H1 (cell line): ENCODE measurements at regions not wholly inside any gene's neighbourhood (a gene's known extent, or its start where the extent isn't known, plus 50 kb on each side); places are given as distances from the start of the nearest gene placed in this dataset.

Experiments
- CTCF ChIA-PET: fragments of 300-600 bp; sonication (Branson Sonifier 250); formaldehyde crosslinking; loops from one replicate; lab custom pipeline; 2021; ENCODE audit not compliant: partially characterized antibody; lab: Charles Lee
- POLR2A ChIA-PET: fragments of 300-600 bp; sonication (Branson Sonifier 250); formaldehyde crosslinking; loops from one replicate; lab custom pipeline; 2021; ENCODE audit warnings: inconsistent platforms; ENCODE audit not compliant: partially characterized antibody; lab: Charles Lee
- DNase-seq, 2 experiments: peaks; one replicate each; pipeline versions ENCODE4 v3.0.0 to v3.0.0-alpha.2; 2010 to 2022; ENCODE audit warnings: low spot score in 2 of 2, low read depth in 1 of 2, mixed read lengths in 1 of 2
- FAIRE-seq: peaks from 2 replicates; lab custom pipeline; 2011; peaks lifted over from hg19 to GRCh38; lab: Jason Lieb, UNC
- H2AFZ ChIP-seq: 2 replicates; pipeline ENCODE4 v1.8.1; 2012; ENCODE audit warnings: low read length, inconsistent platforms
- H2AK5ac ChIP-seq: 2 replicates; pipeline ENCODE4 v1.6.1; 2013; ENCODE audit warnings: low read depth, low read length
- H2BK120ac ChIP-seq: replicated peaks from 2 replicates; pipeline ENCODE3; 2013; ENCODE audit warnings: low read depth, low read length, inconsistent platforms
- H2BK12ac ChIP-seq: 2 replicates; pipeline ENCODE4 v1.6.1; 2013; ENCODE audit warnings: low read depth, low read length
- H2BK15ac ChIP-seq: 2 replicates; pipeline ENCODE4 v1.6.1; 2013; ENCODE audit warnings: low read length
- H2BK20ac ChIP-seq: 2 replicates; pipeline ENCODE4 v1.6.1; 2013; ENCODE audit warnings: low read length
- H2BK5ac ChIP-seq: 2 replicates; pipeline ENCODE4 v1.6.1; 2013; ENCODE audit warnings: low read depth, low read length
- H3K14ac ChIP-seq: 2 replicates; pipeline ENCODE4 v1.6.1; 2013; ENCODE audit warnings: inconsistent platforms; ENCODE audit not compliant: insufficient read length
- H3K18ac ChIP-seq: 2 replicates; pipeline ENCODE4 v1.6.1; 2013; ENCODE audit warnings: low read length; ENCODE audit errors: extremely low read depth
- H3K23ac ChIP-seq: 2 replicates; pipeline ENCODE4 v1.6.1; 2013; ENCODE audit warnings: inconsistent platforms; ENCODE audit not compliant: insufficient read length
- H3K23me2 ChIP-seq: 2 replicates; pipeline ENCODE4 v1.6.1; 2013; ENCODE audit warnings: low read depth, low read length
- H3K27ac ChIP-seq: 2 replicates; pipeline ENCODE4 v1.6.1; 2011; ENCODE audit warnings: low read depth, low read length, inconsistent platforms
- H3K27me3 ChIP-seq, 4 experiments: replicated peaks in 1 of 4; 1 replicate in 1 of 4; 2 replicates in 3 of 4; pipeline versions ENCODE4 v1.6.1 to v1.8.1; 2011 to 2013; ENCODE audit warnings: low read length in 3 of 4, mild to moderate bottlenecking in 3 of 4, inconsistent platforms in 2 of 4, mixed read lengths in 2 of 4, moderate library complexity in 1 of 4; ENCODE audit not compliant: control insufficient read depth in 3 of 4, insufficient read depth in 3 of 4; ENCODE audit errors: extremely low read depth in 1 of 4
- H3K36me3 ChIP-seq, 4 experiments: 2 replicates each; pipeline versions ENCODE4 v1.6.1 to v1.8.1; 2011 to 2013; ENCODE audit warnings: mild to moderate bottlenecking in 4 of 4, low read length in 3 of 4, moderate library complexity in 2 of 4, control low read depth in 1 of 4, inconsistent platforms in 1 of 4; ENCODE audit not compliant: insufficient read depth in 4 of 4, control insufficient read depth in 2 of 4
- H3K4ac ChIP-seq: replicated peaks from 2 replicates; pipeline ENCODE3; 2013; ENCODE audit warnings: low read length, low read depth, mixed read lengths, inconsistent platforms; ENCODE audit not compliant: insufficient read length
- H3K4me1 ChIP-seq, 4 experiments: replicated peaks in 1 of 4; 1 replicate in 1 of 4; 2 replicates in 3 of 4; pipeline versions ENCODE4 v1.6.1 to v1.8.1; 2011 to 2013; ENCODE audit warnings: low read length in 3 of 4, inconsistent platforms in 2 of 4, mixed read lengths in 1 of 4; ENCODE audit not compliant: insufficient read depth in 4 of 4, control insufficient read depth in 3 of 4
- H3K4me2 ChIP-seq, 2 experiments: 2 replicates each; pipeline versions ENCODE4 v1.6.1 to v1.8.1; 2011 to 2013; ENCODE audit warnings: low read depth in 2 of 2, low read length in 2 of 2, control low read depth in 1 of 2, inconsistent platforms in 1 of 2, mild to moderate bottlenecking in 1 of 2; ENCODE audit not compliant: insufficient read depth in 1 of 2
- H3K4me3 ChIP-seq, 4 experiments: fragments of 200-600, 300-600 bp in 1 of 4; sonication (generic), shearing (Covaris generic), sonication (Bioruptor Twin) in 1 of 4; 2 replicates each; pipeline versions ENCODE4 v1.5.1 to v1.8.1; 2011 to 2016; ENCODE audit warnings: low read length in 4 of 4, low read depth in 3 of 4, control low read depth in 2 of 4, inconsistent platforms in 2 of 4, mild to moderate bottlenecking in 2 of 4, mixed read lengths in 1 of 4, moderate library complexity in 1 of 4; ENCODE audit not compliant: insufficient read depth in 2 of 4; ENCODE audit errors: extremely low read depth in 1 of 4
- H3K56ac ChIP-seq: replicated peaks from 2 replicates; pipeline ENCODE3; 2013; ENCODE audit warnings: low read depth, mild to moderate bottlenecking, mixed read lengths, low read length, inconsistent platforms; ENCODE audit not compliant: insufficient read length
- H3K79me1 ChIP-seq: 2 replicates; pipeline ENCODE4 v1.6.1; 2013; ENCODE audit warnings: low read depth, low read length, control low read depth
- H3K79me2 ChIP-seq, 2 experiments: 2 replicates each; pipeline versions ENCODE4 v1.6.1 to v1.8.1; 2012 to 2013; ENCODE audit warnings: low read length in 2 of 2, mild to moderate bottlenecking in 2 of 2, inconsistent platforms in 1 of 2; ENCODE audit not compliant: insufficient read depth in 2 of 2, control insufficient read depth in 1 of 2
- H3K9ac ChIP-seq, 4 experiments: replicated peaks in 1 of 4; 1 replicate in 1 of 4; 2 replicates in 3 of 4; pipeline versions ENCODE4 v1.6.1 to v1.8.1; 2011 to 2013; ENCODE audit warnings: low read depth in 3 of 4, low read length in 3 of 4, control low read depth in 2 of 4, mild to moderate bottlenecking in 2 of 4, moderate library complexity in 2 of 4, inconsistent platforms in 1 of 4; ENCODE audit errors: extremely low read depth in 1 of 4
- H3K9me3 ChIP-seq, 2 experiments: 2 replicates each; pipeline versions ENCODE4 v1.6.1 to v1.8.1; 2012 to 2013; ENCODE audit warnings: mild to moderate bottlenecking in 2 of 2, moderate library complexity in 2 of 2, control low read depth in 1 of 2, inconsistent platforms in 1 of 2, low read depth in 1 of 2, low read length in 1 of 2, mixed read lengths in 1 of 2; ENCODE audit not compliant: insufficient read depth in 2 of 2
- H4K20me1 ChIP-seq, 2 experiments: replicated peaks in 1 of 2; 2 replicates each; pipeline versions ENCODE3 to v1.8.1; 2011 to 2013; ENCODE audit warnings: inconsistent platforms in 2 of 2, low read length in 2 of 2, mild to moderate bottlenecking in 1 of 2; ENCODE audit not compliant: insufficient read depth in 2 of 2, control insufficient read depth in 1 of 2
- H4K5ac ChIP-seq: 2 replicates; pipeline ENCODE4 v1.6.1; 2013; ENCODE audit warnings: low read length, low read depth, mixed read lengths, inconsistent platforms; ENCODE audit not compliant: insufficient read length
- H4K8ac ChIP-seq: 2 replicates; pipeline ENCODE4 v1.8.0; 2013; ENCODE audit warnings: mild to moderate bottlenecking, moderate library complexity, low read length, inconsistent platforms; ENCODE audit not compliant: insufficient read depth; ENCODE audit errors: extremely low read depth
- H4K91ac ChIP-seq: replicated peaks from 2 replicates; pipeline ENCODE3; 2013; ENCODE audit warnings: low read length, mixed read lengths, inconsistent platforms; ENCODE audit not compliant: insufficient read length
- ASH2L ChIP-seq: fragments of 200-600, 300-600 bp; sonication (generic); IDR thresholded peaks from one replicate; pipeline ENCODE4 v1.7.1; 2017; ENCODE audit warnings: low read length
- CHD2 ChIP-seq: IDR thresholded peaks from 2 replicates; pipeline ENCODE4 v1.6.1; 2012; ENCODE audit warnings: low read length, improper control_type of control experiment
- EZH2 ChIP-seq: fragments of 200-600 bp; sonication (generic); IDR thresholded peaks from 2 replicates; pipeline ENCODE4 v1.7.1; 2012; ENCODE audit warnings: low read depth, mild to moderate bottlenecking, moderate library complexity, low read length, inconsistent platforms; ENCODE audit not compliant: severe bottlenecking
- JUND ChIP-seq: IDR thresholded peaks from 2 replicates; pipeline ENCODE4 v1.6.1; 2011; ENCODE audit warnings: mild to moderate bottlenecking, improper control_type of control experiment, low read length
- RAD21 ChIP-seq, 2 experiments: IDR thresholded peaks in 1 of 2; conservative IDR thresholded peaks in 1 of 2; 2 replicates each; pipeline ENCODE4 v1.6.1; 2011; ENCODE audit warnings: low read depth in 2 of 2, low read length in 2 of 2, improper control_type of control experiment in 1 of 2, inconsistent platforms in 1 of 2, mild to moderate bottlenecking in 1 of 2, moderate library complexity in 1 of 2
- RNF2 ChIP-seq: fragments of 200-900, 300-1000 bp; sonication (generic); IDR thresholded peaks from 2 replicates; pipeline ENCODE4 v1.7.1; 2016; ENCODE audit warnings: borderline replicate concordance, low read depth, mild to moderate bottlenecking, antibody characterized with exemption, low read length; ENCODE audit not compliant: poor library complexity, severe bottlenecking; ENCODE audit errors: missing control alignments
- SUZ12 ChIP-seq: fragments of 200-600 bp; sonication (generic); IDR thresholded peaks from 2 replicates; pipeline ENCODE4 v1.6.1; 2012; ENCODE audit warnings: mild to moderate bottlenecking, inconsistent platforms, low read length, moderate library complexity, mixed read lengths
- USF2 ChIP-seq: IDR thresholded peaks from 2 replicates; pipeline ENCODE4 v1.6.1; 2011; ENCODE audit warnings: low read length, improper control_type of control experiment
- ZNF274 ChIP-seq: IDR thresholded peaks from 2 replicates; pipeline ENCODE4 v1.7.0; 2012; ENCODE audit warnings: low read length, borderline replicate concordance; ENCODE audit errors: extremely low read depth
- WGBS, 2 experiments: shearing (Covaris generic) in 1 of 2; methylation state at CpG; one replicate each; pipeline versions ENCODE4 v1.1.6 to v1.1.7; 2013 to 2015; ENCODE audit warnings: low lambda C conversion rate in 2 of 2, mixed read lengths in 2 of 2, inconsistent platforms in 1 of 2, low coverage in 1 of 2, missing lambda C conversion rate in 1 of 2; ENCODE audit not compliant: insufficient replicate concordance in 2 of 2, insufficient coverage in 1 of 2, insufficient read length in 1 of 2; ENCODE audit errors: extremely low coverage in 1 of 2, missing lambda C conversion rate in 1 of 2; 5-methylcytosine and 5-hydroxymethylcytosine counted together
- TF ChIP-seq, protein P1 (sequence below): IDR thresholded peaks from 2 replicates; pipeline ENCODE4 v1.6.1; 2011; ENCODE audit warnings: low read depth, mild to moderate bottlenecking, low read length; ENCODE audit not compliant: insufficient read depth

DNA sequence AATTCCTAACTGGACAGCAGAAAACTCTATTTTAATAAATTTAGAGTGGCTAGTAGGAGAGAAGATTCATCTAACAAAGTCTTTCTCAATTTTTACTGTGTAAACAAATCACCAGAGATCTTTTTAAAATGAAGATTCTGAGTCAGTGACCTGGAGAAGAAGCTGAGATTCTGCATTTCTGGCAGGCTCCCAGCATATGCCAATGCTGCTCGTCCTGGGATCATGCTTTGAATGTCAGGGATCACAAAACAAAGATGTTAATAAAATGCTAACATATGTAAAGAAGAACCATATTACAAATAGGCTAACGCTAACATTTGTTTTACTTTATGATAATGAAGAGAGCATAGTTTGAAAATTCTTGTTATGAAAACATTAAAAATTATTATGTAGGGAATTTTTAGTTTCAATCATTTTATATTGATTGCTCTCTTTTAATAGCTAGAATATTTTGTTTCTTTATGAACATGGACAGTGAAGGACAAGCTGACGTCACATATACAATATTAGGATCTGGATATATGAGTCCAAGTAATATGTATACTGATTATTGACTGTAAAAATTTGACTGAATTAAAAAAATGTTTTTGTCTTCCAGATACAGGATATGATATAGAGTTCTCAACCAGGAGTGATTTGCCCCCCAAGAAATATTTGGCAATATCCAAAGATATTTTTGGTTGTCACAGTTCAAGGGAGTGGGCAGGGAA, 160.8 kb upstream of the GPR149 start:
- ChIA-PET CTCF (interaction anchor here (1.1 kb wide), 1 partner anchor 26 kb away, joined by 3 read pairs; no protein-coding TSS in a partner anchor), POLR2A (no interaction called here)
- Histone ChIP-seq H4K8ac (no peak overlapping the region), H4K5ac (no peak overlapping the region), H3K79me2 (no peaks in the 10 kb centered on the region), H3K4ac (no peak overlapping the region), H3K4me3 (no peak overlapping the region), H3K23ac (no peak overlapping the region), H2AK5ac (no peak overlapping the region), H2BK5ac (no peak overlapping the region), H2BK20ac (no peak overlapping the region), H3K27me3 (no peaks in the 10 kb centered on the region), H3K4me1 (no peaks in the 10 kb centered on the region), H3K18ac (no peak overlapping the region), H3K23me2 (no peaks in the 10 kb centered on the region), H3K27ac (no peak overlapping the region), H2BK12ac (no peak overlapping the region), H2BK120ac (no peak overlapping the region), H3K36me3 (no peaks in the 10 kb centered on the region), H3K4me2 (no peak overlapping the region), H3K9ac (no peak overlapping the region), H3K9me3 (no peaks in the 10 kb centered on the region), H3K14ac (no peak overlapping the region), H3K79me1 (no peaks in the 10 kb centered on the region), H2BK15ac (no peak overlapping the region), H3K56ac (no peak overlapping the region), H4K91ac (no peak overlapping the region), H4K20me1 (no peaks in the 10 kb centered on the region), H2AFZ (no peak overlapping the region)
- no peak for DNase-seq
- 87% methylated on average over 3 of the region's 3 CpGs; no CpG with 5 or more reads in 1 of the 2 experiments for WGBS, 2 experiments
- FAIRE-seq, result no peak
- TF ChIP-seq SUZ12 (no peak), RNF2 (no peak), EZH2 (no peak), RAD21 (IDR thresholded peaks at IDR 0.05 in 1 of 2, conservative IDR thresholded peaks at IDR 0.05 in 1 of 2; ENCODE audit: low read depth in 2 of 2, low read length in 2 of 2) (no peak), USF2 (no peak), CHD2 (no peak), JUND (no peak), ASH2L (no peak), ZNF274 (no peak)
- TF ChIP-seq, protein P1, sequence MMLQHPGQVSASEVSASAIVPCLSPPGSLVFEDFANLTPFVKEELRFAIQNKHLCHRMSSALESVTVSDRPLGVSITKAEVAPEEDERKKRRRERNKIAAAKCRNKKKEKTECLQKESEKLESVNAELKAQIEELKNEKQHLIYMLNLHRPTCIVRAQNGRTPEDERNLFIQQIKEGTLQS, result no peak
